NCI-H1694 (cell line): ENCODE measurements at regions not wholly inside any gene's neighbourhood (a gene's known extent, or its start where the extent isn't known, plus 50 kb on each side); places are given as distances from the start of the nearest gene placed in this dataset.

Source experiments
- DNase-seq: peaks from one replicate; lab custom pipeline; 2025; lab: John Stamatoyannopoulos, UW

DNA sequence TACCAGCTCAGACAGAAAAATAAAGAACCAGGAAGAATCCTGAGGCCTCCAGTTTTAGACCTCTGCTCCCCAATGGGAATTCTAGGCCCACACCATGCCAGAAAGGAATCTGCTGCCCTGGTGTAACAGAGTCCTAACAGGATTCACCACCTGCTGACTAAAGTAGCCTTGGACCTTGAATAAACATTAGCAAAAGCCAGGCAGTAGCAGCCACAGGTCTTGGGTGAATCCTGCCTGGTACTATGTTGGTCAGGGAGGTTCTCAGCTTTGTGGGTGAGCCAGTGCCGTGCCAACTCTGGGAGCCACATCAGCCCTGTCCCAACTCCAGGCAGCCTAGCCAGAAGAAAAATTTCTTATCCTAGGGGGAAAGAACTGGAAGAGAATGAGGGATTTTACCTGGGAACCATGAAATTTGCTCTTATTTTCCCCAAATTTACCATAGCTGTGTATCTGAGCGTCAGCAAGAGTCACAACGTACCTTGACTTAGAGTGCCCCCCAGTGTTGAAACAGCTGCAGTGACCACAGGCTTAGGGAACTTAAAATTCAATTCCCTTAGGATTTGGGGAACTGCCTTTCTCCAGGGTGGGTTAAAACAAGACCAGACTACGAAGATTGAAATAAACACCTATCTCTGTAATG, 1895.6 kb upstream of the PRR20A start:
- DNase-seq: no peak

DNA sequence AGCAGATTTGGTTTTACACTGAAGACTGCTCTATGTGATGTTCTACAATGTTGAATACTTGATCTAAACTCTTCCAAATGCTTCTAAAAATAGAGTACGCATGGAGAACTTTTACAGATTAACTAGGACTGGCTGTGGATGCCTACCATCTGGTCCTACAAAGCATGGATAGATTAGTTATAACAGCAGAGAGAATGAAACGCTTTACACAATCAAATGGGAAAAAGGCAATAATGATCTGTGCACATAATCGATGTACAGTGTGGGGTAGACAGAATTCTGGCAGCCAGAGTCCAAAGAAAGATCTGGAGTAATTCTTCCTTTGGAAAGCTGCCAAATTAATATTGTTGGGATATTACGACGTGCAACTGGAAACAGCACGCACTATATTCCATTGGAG, 1885.5 kb upstream of the PRR20A start:
- DNase-seq: no peak

DNA sequence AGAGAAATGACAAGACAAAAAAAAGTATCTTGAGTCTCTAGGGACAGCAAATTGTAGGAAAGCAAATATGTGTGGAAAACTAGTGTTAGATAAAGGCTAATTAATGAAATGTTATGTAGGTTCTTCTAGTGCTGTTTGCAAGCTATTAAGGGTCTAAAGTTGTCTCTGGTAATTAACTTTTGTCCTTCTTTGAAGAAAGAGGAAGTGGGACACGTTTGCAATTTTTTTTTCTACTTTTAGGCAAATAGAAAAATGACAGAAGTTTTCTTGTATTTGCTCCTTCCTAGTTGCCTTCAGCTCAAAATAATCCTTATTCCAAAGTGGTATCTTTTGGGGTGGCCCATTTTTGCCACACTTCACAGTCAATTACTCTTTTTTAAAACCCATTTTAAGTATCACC, 1877.7 kb upstream of the PRR20A start:
- no peak for DNase-seq

DNA sequence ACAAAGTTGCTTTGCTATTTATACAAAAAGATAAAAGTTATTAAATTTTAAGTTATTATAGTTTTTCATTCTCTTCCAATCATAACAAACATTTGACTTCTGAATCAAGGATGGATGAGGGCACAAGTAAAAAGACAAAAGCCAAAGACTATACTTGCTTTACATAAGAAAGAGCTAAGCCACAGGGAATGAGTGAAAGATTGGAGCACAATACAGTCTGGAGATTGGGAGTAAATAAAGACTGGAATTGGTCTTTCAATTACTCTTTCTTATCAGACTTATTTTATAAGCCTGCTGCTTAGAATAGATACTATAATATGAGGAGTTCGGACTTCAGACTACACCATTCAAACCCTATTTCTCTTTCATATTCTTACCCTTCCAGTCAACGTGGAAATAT, 1874.1 kb upstream of the PRR20A start:
- no peak for DNase-seq

DNA sequence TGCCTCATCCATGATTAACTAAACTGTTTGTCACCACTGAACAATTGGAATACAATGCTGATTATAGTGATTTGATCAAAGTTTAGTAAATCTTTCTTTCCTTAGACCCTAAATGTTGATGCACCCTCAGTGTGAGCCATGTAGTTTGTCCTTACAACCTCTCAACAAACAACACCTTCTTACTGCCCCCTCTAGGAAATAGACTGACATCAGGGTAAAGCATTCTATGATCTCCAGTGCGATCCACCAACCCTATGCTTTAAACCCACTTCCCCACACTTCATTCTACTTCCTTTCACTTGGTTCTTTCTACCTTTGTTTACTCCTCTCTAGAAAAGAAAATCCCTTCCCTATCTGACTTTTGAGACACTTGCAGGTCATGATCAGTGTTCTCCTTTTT, 1842.5 kb upstream of the PRR20A start:
- DNase-seq: no peak

- DNase-seq: no peak
Observed at GRCh38 chr13:55302568-55302967, 1838.2 kb upstream of the PRR20A start.

DNA sequence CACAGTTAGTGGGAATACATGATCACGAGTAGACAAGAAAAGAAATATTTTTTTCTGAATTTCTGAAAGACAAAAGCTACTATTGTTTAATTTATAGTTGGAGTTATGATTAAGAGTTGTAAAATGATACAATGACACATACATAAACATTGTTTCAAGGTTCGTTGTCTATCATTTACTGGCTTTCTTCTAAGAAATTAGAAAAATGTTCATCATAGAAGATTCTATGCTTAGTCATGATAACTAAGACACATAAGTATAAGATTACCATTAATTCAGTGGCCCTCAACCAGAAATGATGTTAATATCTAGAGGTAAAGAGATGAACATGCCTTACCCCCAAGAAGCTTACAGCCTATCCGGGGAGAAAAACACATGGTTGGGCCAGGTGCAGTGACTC, 1832.8 kb upstream of the PRR20A start:
- DNase-seq: no peak

GRCh38 chr13:55341891-55342290, 1798.8 kb upstream of the PRR20A start:
- DNase-seq: no peak

DNA sequence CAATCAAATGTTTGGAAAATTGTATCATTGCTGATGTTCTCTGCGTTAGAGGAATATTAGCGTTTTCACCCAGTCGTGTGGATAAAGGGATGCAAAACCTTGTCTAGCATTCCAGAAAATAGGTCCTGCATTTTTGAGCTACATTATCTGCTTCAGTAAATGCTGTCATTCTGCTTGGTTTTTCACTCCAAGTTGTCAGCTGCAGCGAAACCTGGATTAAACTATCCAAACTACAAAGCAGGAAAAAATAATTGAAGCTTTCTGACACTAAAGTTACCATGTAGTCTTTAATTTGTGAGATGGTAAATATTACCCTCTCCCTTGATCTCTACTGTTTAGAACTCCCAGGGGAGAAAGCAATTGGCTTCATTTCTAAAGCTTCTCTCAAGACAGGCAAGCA, 1795.5 kb upstream of the PRR20A start:
- DNase-seq: no peak

DNA sequence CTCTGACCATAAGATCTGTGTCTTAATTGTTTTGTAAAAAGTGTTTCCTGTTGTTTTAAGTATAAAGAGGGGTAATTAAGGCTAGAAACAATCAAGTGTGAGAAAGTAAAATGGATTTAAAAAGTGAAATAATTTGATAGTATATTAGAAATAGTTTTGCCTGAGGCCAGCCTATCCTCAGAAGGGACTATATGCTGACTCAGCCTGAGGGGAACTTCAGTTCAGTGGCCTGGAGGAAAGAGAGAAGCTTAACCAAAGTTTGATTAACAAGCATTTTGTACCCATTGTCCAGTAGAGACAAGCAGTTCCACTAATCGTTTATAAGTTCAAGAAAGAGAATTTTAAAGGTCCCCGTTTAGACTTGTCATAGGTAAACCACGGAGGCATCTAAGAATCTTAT, 1793.2 kb upstream of the PRR20A start:
- no peak for DNase-seq

- DNase-seq: no peak
Observed at GRCh38 chr13:55359067-55359466, 1781.7 kb upstream of the PRR20A start.

- no peak for DNase-seq
Observed at GRCh38 chr13:55361141-55361540, 1779.6 kb upstream of the PRR20A start.

DNA sequence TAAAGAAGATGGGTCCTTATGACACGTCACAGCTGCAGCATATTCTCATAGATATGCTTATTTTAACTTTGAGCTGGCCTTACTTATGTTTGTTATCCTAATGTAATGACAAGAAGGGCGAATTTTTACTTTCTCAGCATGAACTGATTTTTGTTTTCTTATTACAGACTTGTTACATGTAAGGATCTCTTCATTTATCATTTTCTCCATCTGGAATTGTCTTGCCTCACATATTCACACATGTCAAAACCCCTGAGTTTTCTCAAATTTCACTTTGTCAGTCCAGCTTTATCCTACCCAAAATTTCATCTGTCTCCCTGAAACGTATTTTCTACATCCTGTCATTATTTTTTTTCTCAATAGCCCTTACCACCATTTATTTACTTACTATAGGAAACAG, 1774.0 kb upstream of the PRR20A start:
- DNase-seq: no peak

DNA sequence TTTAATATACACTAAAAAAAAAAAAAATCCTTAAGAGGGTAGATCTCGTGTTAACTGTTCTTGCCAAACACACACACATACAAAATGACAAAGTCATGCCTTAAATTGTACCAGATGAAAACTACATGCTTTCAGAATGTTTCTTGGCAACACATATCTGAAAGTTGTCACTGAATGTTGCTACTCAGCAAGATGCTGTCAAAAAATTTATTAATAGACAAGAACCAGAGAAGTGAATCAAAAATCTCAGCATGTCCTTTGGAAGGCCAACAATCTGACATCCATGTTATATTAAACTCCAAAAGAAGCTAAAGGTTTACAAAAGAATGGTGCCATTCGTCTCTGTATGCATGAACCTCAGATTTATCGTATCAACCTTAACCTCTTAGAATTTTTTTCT, 1746.2 kb upstream of the PRR20A start:
- no peak for DNase-seq

DNA sequence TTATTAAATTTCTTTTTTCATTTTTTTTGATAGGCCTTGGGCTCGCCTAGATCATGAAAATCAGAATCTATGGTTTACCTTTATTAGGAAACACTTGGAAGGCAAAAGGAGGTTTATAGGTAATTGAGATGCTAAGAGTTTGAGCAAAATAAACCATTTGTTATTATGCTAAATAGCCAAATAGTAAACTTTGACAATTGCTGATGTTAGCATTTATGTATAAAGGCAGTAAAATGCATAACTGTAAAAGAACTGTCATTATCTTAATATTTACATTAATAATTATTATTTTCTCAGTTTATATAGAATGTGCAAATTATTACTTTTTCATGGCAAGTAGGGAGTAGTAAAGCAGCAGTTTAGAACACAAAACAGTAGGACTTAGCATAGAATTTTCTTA, 1737.8 kb upstream of the PRR20A start:
- DNase-seq: no peak

GRCh38 chr13:55403887-55404487, 1736.7 kb upstream of the PRR20A start:
- DNase-seq: no peak

GRCh38 chr13:55410398-55411330, 1730.1 kb upstream of the PRR20A start:
- DNase-seq: no peak

- DNase-seq: no peak
Observed at GRCh38 chr13:55418095-55418494, 1722.6 kb upstream of the PRR20A start.

DNA sequence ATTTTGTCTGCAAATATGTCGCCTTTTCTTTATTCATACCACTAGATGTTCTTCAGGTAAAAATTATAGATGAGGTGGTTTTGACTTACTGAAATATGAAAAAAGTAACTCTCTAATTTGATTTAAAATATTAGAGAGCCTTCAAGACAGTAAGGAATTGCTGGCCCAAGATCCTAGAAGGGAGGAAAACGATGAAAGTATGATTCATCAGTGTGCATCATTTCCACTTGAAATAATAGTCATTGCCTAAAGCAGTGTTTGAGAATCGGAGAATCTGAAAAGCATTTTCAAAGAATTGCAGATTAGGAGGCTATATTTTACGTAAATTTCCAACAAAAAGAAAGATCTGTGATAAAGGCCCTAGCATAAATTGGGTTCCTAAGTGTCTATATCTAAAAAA, 1707.9 kb upstream of the PRR20A start:
- no peak for DNase-seq

GRCh38 chr13:55437162-55437561, 1703.6 kb upstream of the PRR20A start:
- DNase-seq: no peak

DNA sequence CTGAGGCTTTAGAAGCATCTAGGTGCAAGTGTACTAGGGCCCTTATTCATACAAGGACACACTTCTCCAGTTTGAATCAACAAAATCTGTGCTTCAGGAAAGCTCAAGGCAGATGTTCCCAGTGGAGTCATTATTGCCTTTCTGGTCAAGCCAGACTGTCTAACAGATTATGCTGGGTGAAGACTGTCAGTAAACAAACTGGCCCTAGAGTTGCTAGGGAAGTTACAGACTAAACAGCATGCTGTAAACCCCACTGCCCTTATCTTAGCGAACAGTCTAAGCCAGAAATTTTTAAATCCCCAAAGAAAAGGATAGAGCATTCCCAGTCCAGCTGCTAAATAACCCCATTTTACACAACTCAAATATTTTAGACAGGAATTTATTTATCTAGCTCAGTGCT, 1701.3 kb upstream of the PRR20A start:
- DNase-seq: no peak

- DNase-seq: no peak
Observed at GRCh38 chr13:55440465-55441085, 1700.1 kb upstream of the PRR20A start.

DNA sequence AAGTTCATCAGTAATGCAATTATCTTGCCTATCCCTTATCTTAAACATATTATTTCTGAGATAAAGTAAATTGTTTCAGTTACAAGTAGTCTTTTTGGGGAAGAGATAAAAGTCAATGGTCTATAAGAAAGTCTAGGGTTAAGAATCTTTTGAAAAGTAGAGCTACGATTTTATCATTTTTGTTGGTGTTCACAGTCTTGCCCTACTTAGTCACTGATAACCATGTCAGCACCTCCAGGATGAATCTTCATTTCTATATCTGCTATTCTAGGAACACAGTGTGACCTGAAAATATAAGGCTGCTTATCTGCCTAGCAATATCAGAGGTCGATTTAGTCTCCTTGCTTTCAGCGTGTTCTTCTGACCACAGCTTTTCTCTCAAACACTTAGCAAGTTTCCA, 1676.5 kb upstream of the PRR20A start:
- no peak for DNase-seq
